GM12878 (cell line): ENCODE measurements at regions not wholly inside any gene's neighbourhood (a gene's known extent, or its start where the extent isn't known, plus 50 kb on each side); places are given as distances from the start of the nearest gene placed in this dataset.

Source experiments
- CEBPB ChIP-seq, 2 experiments: fragments of 150-350 bp in 1 of 2; IDR thresholded peaks; 2 replicates each; pipeline ENCODE4 v1.6.1; 2012 to 2014; ENCODE audit warnings: low read depth in 2 of 2, low read length in 2 of 2, borderline replicate concordance in 1 of 2, inconsistent platforms in 1 of 2
- CTCF ChIP-seq, 3 experiments: IDR thresholded peaks in 2 of 3; conservative IDR thresholded peaks in 1 of 3; 2 replicates each; pipeline ENCODE4 v1.5.1; 2011; ENCODE audit warnings: low read depth in 3 of 3, low read length in 3 of 3, mild to moderate bottlenecking in 3 of 3, control low read depth in 2 of 3, moderate library complexity in 2 of 3, inconsistent platforms in 1 of 3, mixed read lengths in 1 of 3; ENCODE audit not compliant: control insufficient read depth in 2 of 3, insufficient read depth in 1 of 3; ENCODE audit errors: extremely low read depth in 1 of 3
- EZH2 ChIP-seq: IDR thresholded peaks from 2 replicates; pipeline ENCODE4 v1.6.1; 2012; ENCODE audit warnings: low read depth, mild to moderate bottlenecking, control low read depth, inconsistent platforms, low read length, borderline replicate concordance; ENCODE audit not compliant: control insufficient read depth
- HCFC1 ChIP-seq: fragments of 150-350 bp; IDR thresholded peaks from 2 replicates; pipeline ENCODE4 v1.6.1; 2014; ENCODE audit warnings: low read length
- IKZF1 ChIP-seq: fragments of 450-650 bp; conservative IDR thresholded peaks from 2 replicates; pipeline ENCODE4 v1.6.1; 2017; ENCODE audit warnings: antibody characterized with exemption, mild to moderate bottlenecking
- POLR2A ChIP-seq: IDR thresholded peaks from 2 replicates; pipeline ENCODE4 v1.6.1; 2011; ENCODE audit warnings: low read depth, mild to moderate bottlenecking, low read length
- SREBF2 ChIP-seq: IDR thresholded peaks from 2 replicates; pipeline ENCODE4 v1.6.1; 2012; ENCODE audit warnings: mild to moderate bottlenecking, low read length
- SRF ChIP-seq, 2 experiments: IDR thresholded peaks; 2 replicates each; pipeline ENCODE4 v1.6.1; 2011; ENCODE audit warnings: low read depth in 2 of 2, low read length in 2 of 2, mild to moderate bottlenecking in 1 of 2, moderate library complexity in 1 of 2

DNA sequence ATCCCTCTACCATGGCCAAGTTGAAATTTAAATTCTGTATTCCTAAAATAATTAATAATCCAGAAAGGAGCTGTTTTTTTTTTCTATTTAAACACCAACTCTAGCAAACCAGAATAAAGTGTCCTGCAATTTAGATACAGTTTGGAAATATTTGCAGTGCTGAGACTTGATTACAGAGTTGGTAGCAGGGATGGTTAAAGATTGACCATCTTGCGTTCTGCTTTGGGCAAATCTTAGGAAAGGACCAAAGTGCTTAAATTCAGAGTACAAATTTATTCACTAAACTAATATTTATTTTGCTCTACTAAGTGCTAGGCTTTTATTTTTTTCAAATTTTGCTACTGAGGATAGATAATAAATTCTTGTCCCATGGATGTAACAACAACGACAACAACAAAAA lies 180.2 kb upstream of the AADAT start:
- TF ChIP-seq EZH2 (no peak), SRF (IDR thresholded peaks at IDR 0.05; ENCODE audit: low read depth in 2 of 2, low read length in 2 of 2) (no peak), CEBPB (IDR thresholded peaks at IDR 0.05; ENCODE audit: borderline replicate concordance in 1 of 2, low read depth in 2 of 2, low read length in 2 of 2) (no peak), IKZF1 (no peak), CTCF (IDR thresholded peaks at IDR 0.05 in 2 of 3, conservative IDR thresholded peaks at IDR 0.05 in 1 of 3; ENCODE audit: control insufficient read depth in 2 of 3, extremely low read depth in 1 of 3, insufficient read depth in 1 of 3, low read depth in 3 of 3, low read length in 3 of 3) (no peak), POLR2A (no peak), HCFC1 (no peak), SREBF2 (no peak)
